ENCODE measurements at regions not wholly inside any gene's neighbourhood (a gene's known extent, or its start where the extent isn't known, plus 50 kb on each side); places are given as distances from the start of the nearest gene placed in this dataset.

- no peak for TF ChIP-seq E2F6 (IDR thresholded peaks at IDR 0.05; ENCODE audit: borderline replicate concordance, low read depth)
- no peak for TF ChIP-seq GATA3 (IDR thresholded peaks at IDR 0.05; ENCODE audit: borderline replicate concordance)
- no peak for TF ChIP-seq HDAC2 (IDR thresholded peaks at IDR 0.05)
- no peak for TF ChIP-seq SREBF2 (IDR thresholded peaks at IDR 0.05)
- no peak for TF ChIP-seq MAX (IDR thresholded peaks at IDR 0.05)
These were observed 114.6 kb upstream of the ZNF91 start (continued) for GRCh38 chr19:23509686-23510450.

- FAIRE-seq: no peak
- Histone ChIP-seq H3K4me2 (no peak overlapping the region), H3K27ac (no peak overlapping the region), H3K4me3 (no peak overlapping the region), H3K9me3 (peaks cover 48% of the 10 kb centered on the region), H3K4me1 (no peaks in the 10 kb centered on the region)
- DNase-seq (ENCODE audit: low read depth in 1 of 2, low spot score in 1 of 2): no peak
- POLR2A ChIA-PET: no interaction called here
- CTCF ChIA-PET: interaction anchor here (0.7 kb wide), 1 partner anchor 446 kb away, joined by 3 read pairs; no protein-coding TSS in a partner anchor
- 68% methylated on average over 7 of the region's 7 CpGs for WGBS (ENCODE audit: missing lambda C conversion rate)
- ATAC-seq: no peak
- TF ChIP-seq USF2 (IDR thresholded peaks at IDR 0.05) (no peak), FOXS1 (CRISPR knock-in tag; IDR thresholded peaks at IDR 0.05) (no peak)
These were observed 112.2 kb upstream of the ZNF91 start for GRCh38 chr19:23507446-23507845.

GRCh38 chr19:23505738-23506137 is 110.5 kb upstream of the ZNF91 start:
- no peak for DNase-seq (ENCODE audit: low read depth in 1 of 2, low spot score in 1 of 2)
- no peak overlapping the region for H3K4me3 ChIP-seq
- TF ChIP-seq RAD21 (conservative IDR thresholded peaks at IDR 0.05 in 1 of 2, IDR thresholded peaks at IDR 0.05 in 1 of 2) (no peak), REST (IDR thresholded peaks at IDR 0.05) (no peak), BHLHE40 (IDR thresholded peaks at IDR 0.05; ENCODE audit: low read depth, low read length) (no peak), TP53 (CRISPR knock-in tag; IDR thresholded peaks at IDR 0.05) (no peak), POLR2A (IDR thresholded peaks at IDR 0.05; ENCODE audit: low read length) (no peak), FOXS1 (CRISPR knock-in tag; IDR thresholded peaks at IDR 0.05) (no peak), KDM5A (IDR thresholded peaks at IDR 0.05) (no peak), HES2 (IDR thresholded peaks at IDR 0.05) (no peak)
- H3K27ac ChIP-seq: no peak overlapping the region
- peaks cover 40% of the 10 kb centered on the region for H3K9me3 ChIP-seq
- ChIA-PET POLR2A (no interaction called here), CTCF (no interaction called here)
- no peak for FAIRE-seq
- 3% methylated on average over 1 of the region's 1 CpG for WGBS (ENCODE audit: missing lambda C conversion rate)
- H3K4me1 ChIP-seq: no peaks in the 10 kb centered on the region
- H3K4me2 ChIP-seq: no peak overlapping the region
- ATAC-seq: no peak

- H3K27ac ChIP-seq: no peak overlapping the region
These were observed 87.6 kb upstream of the ZNF91 start for GRCh38 chr19:23482829-23483228.

More at GRCh38 chr19:23482829-23483228, 87.6 kb upstream of the ZNF91 start:
- peaks cover 39% of the 10 kb centered on the region for H3K9me3 ChIP-seq
- no peak overlapping the region for H3K4me3 ChIP-seq
- H3K4me1 ChIP-seq: no peaks in the 10 kb centered on the region
- no peak overlapping the region for H3K4me2 ChIP-seq
- ATAC-seq: no peak
- POLR2A ChIA-PET: no interaction called here
- no peak for DNase-seq (ENCODE audit: low read depth in 1 of 2, low spot score in 1 of 2)
- WGBS (ENCODE audit: missing lambda C conversion rate): 8% methylated on average over 5 of the region's 5 CpGs
- no peak for FAIRE-seq
- no peak for TF ChIP-seq BCL3 (IDR thresholded peaks at IDR 0.05)
- no peak for TF ChIP-seq ZSCAN20 (CRISPR knock-in tag; IDR thresholded peaks at IDR 0.05)
- TF ChIP-seq KDM1A (IDR thresholded peaks at IDR 0.05; ENCODE audit: low read depth): no peak
- no peak for TF ChIP-seq SMC3 (IDR thresholded peaks at IDR 0.05)
- TF ChIP-seq E2F6 (IDR thresholded peaks at IDR 0.05; ENCODE audit: borderline replicate concordance, low read depth): no peak
- no peak for TF ChIP-seq RCOR1 (IDR thresholded peaks at IDR 0.05; ENCODE audit: low read depth, low read length)
- CTCF ChIA-PET: no interaction called here

Measured in A549 (cell line).